Endothelial cell (in vitro differentiated cells): ENCODE measurements at regions not wholly inside any gene's neighbourhood (a gene's known extent, or its start where the extent isn't known, plus 50 kb on each side); places are given as distances from the start of the nearest gene placed in this dataset.

ENCODE experiments used
- DNase-seq: peaks from one replicate; pipeline ENCODE4 v3.0.0; 2021; ENCODE audit warnings: low spot score
- H3K27ac Mint-ChIP-seq: one replicate; pipeline ENCODE4 v1.8.0; 2021; ENCODE audit warnings: mixed read lengths, inconsistent platforms; ENCODE audit not compliant: unreplicated experiment
- H3K27me3 Mint-ChIP-seq: one replicate; pipeline ENCODE4 v1.8.0; 2021; ENCODE audit warnings: mild to moderate bottlenecking, moderate library complexity, mixed read lengths, inconsistent platforms; ENCODE audit not compliant: unreplicated experiment
- H3K36me3 Mint-ChIP-seq: one replicate; pipeline ENCODE4 v1.8.0; 2021; ENCODE audit warnings: mild to moderate bottlenecking, low read depth, mixed read lengths, inconsistent platforms; ENCODE audit not compliant: unreplicated experiment
- H3K4me1 Mint-ChIP-seq: one replicate; pipeline ENCODE4 v1.8.0; 2021; ENCODE audit warnings: mild to moderate bottlenecking, mixed read lengths, inconsistent platforms; ENCODE audit not compliant: unreplicated experiment
- H3K4me3 Mint-ChIP-seq: one replicate; pipeline ENCODE4 v1.8.0; 2021; ENCODE audit warnings: mild to moderate bottlenecking, mixed read lengths, inconsistent platforms; ENCODE audit not compliant: unreplicated experiment
- H3K9me3 Mint-ChIP-seq: one replicate; pipeline ENCODE4 v1.8.0; 2021; ENCODE audit warnings: mixed read lengths, inconsistent platforms; ENCODE audit not compliant: unreplicated experiment
- CTCF ChIP-seq: fragments of 200-600 bp; sonication (generic); IDR thresholded peaks from one replicate; pipeline ENCODE4 v1.5.0; 2021; ENCODE audit warnings: antibody characterized with exemption; ENCODE audit not compliant: unreplicated experiment

- Mint-ChIP-seq H3K27me3 (no peaks in the 10 kb centered on the region), H3K36me3 (no peaks in the 10 kb centered on the region), H3K9me3 (no peaks in the 10 kb centered on the region), H3K27ac (no peak overlapping the region), H3K4me1 (no peaks in the 10 kb centered on the region), H3K4me3 (no peak overlapping the region)
- TF ChIP-seq CTCF = no peak
- no peak for DNase-seq
Observed at GRCh38 chr5:31023105-31023504, 170.4 kb upstream of the CDH6 start.

DNA sequence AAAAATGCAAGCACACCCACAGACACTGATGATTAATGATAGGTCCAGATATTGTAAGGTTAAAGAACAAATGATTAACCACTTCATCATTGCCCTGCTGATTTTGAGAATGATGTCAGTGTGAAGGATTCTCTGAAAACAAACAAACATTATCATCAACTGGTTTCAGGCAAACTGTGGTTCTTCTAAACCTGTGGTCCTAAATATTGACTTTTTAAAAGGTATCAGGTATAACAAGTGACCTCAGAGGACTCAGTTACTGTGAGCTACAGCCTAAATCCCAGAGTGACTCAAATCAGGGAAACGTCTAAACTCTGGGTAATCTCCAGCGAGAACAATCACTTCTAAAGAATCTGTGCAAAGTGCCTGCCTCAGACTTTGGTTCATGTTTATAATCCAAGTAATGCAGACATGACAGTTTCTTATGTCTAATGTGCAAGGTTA, 172.3 kb upstream of the CDH6 start:
- no peak overlapping the region for H3K27ac Mint-ChIP-seq

GRCh38 chr5:31008231-31008630, 185.3 kb upstream of the CDH6 start:
- no peak for TF ChIP-seq CTCF
- Mint-ChIP-seq H3K27ac (no peak overlapping the region), H3K9me3 (peaks cover 5% of the 10 kb centered on the region), H3K4me1 (no peaks in the 10 kb centered on the region), H3K4me3 (no peak overlapping the region), H3K36me3 (no peaks in the 10 kb centered on the region), H3K27me3 (peaks cover 3% of the 10 kb centered on the region)
- DNase-seq = no peak

More for the DNA sequence above, 172.3 kb upstream of the CDH6 start:
- no peaks in the 10 kb centered on the region for H3K9me3 Mint-ChIP-seq
- no peaks in the 10 kb centered on the region for H3K4me1 Mint-ChIP-seq
- TF ChIP-seq CTCF = no peak
- H3K27me3 Mint-ChIP-seq = no peaks in the 10 kb centered on the region
- no peak overlapping the region for H3K4me3 Mint-ChIP-seq
- H3K36me3 Mint-ChIP-seq = no peaks in the 10 kb centered on the region
- DNase-seq = no peak

GRCh38 chr5:31007672-31008071, 185.8 kb upstream of the CDH6 start:
- no peak for DNase-seq
- Mint-ChIP-seq H3K4me1 (no peaks in the 10 kb centered on the region), H3K27me3 (peaks cover 3% of the 10 kb centered on the region)

DNA sequence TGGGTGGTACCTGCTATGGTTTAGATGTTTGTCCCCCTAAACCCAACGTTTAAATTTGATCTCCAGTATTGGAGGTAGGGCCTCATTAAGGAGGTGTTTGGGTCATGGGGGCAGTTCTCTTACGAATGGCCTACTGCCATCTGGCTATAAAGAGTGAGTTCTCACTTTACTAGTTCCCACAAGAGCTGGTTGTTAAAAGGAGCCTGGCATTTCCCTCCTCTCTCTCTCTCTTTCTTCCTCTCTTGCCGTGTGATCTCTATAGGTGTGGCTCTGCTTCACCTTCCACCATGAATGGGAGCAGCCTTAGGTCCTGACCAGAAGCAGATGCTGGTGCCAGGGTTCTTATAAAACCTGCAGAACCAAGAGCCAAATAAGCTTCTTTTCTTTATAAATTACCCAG, 193.2 kb upstream of the CDH6 start:
- no peak for DNase-seq
- no peaks in the 10 kb centered on the region for H3K9me3 Mint-ChIP-seq
- H3K4me3 Mint-ChIP-seq = no peak overlapping the region
- H3K36me3 Mint-ChIP-seq = no peaks in the 10 kb centered on the region
- H3K4me1 Mint-ChIP-seq = no peaks in the 10 kb centered on the region
- no peak overlapping the region for H3K27ac Mint-ChIP-seq
- peaks cover under 1% of the 10 kb centered on the region for H3K27me3 Mint-ChIP-seq
- TF ChIP-seq CTCF = no peak

More at GRCh38 chr5:31007672-31008071, 185.8 kb upstream of the CDH6 start:
- no peak for TF ChIP-seq CTCF
- Mint-ChIP-seq H3K4me3 (no peak overlapping the region), H3K36me3 (no peaks in the 10 kb centered on the region), H3K9me3 (peaks cover 5% of the 10 kb centered on the region), H3K27ac (no peak overlapping the region)
